ENCODE measurements at regions not wholly inside any gene's neighbourhood (a gene's known extent, or its start where the extent isn't known, plus 50 kb on each side); places are given as distances from the start of the nearest gene placed in this dataset.

DNA sequence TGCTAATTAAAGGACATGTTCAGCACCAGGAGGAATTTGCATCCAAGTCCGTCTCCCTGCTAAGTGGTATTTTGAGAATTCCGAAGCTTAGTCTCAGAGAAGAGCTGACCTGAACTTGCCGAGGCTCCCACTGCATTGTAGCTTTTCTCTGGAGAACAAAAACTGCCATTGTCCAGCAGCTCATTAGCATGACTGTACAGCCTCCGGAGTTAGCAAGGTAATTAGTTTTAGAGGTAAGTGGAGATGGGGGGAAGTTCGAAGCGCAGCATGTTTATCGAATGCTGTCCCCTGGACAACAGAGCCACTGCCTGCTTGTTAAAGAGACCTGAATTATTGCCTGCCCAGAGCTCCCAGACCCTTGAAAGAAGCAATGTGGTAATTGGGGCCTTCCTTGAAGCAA is 160.3 kb upstream of the PELI2 start:
- Histone ChIP-seq H3K9me3 (replicated peaks in 1 of 11) (0 out of 22 replicates have a peak, but pooled peaks cover 0 to 7% (median 0%) of the 10 kb centered on the region in 11 experiments), H3K4me1 (peaks cover 0 to 12% (median 7%) of the 10 kb centered on the region in 10 experiments; a peak in 9 of 20 replicates), H3K27me3 (no peaks in the 10 kb centered on the region), H4K20me1 (no peaks in the 10 kb centered on the region), H3K4me2 (0 out of 22 replicates have a peak overlapping the region, but pooled peaks of 1 of the 11 experiments have one; percentile 35), H3K4me3 (no peak overlapping the region), H3K36me3 (no peaks in the 10 kb centered on the region), H3K27ac (no peak overlapping the region), H3K9ac (no peak overlapping the region)
- no peak for TF ChIP-seq Cebpa-rat (IDR thresholded peaks at IDR 0.05)

DNA sequence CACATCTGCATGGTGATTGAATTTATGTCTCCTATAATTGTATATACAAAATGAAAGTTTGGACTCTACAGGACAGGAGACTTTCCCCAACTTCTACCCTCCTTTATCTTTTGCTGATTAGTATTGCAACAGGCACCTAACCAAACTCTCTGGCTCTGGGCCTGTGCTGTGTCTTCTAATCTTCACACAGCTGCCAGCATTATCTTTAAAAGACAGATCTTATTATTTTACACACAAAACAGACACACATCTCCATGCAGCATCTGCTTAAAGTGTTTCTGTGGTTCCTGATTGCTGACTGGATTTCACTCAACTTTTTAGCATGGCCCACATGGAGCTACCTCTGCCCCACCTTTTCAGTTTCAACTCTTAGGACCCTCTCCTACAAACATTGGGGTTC is 154.9 kb upstream of the PELI2 start:
- TF ChIP-seq Cebpa-rat (IDR thresholded peaks at IDR 0.05), result no peak
- Histone ChIP-seq H3K4me2 (peak overlapping the region; percentile 36 to 71 (median 53); a peak in 19 of 22 replicates), H3K27me3 (no peaks in the 10 kb centered on the region), H3K4me3 (no peak overlapping the region), H3K36me3 (no peaks in the 10 kb centered on the region), H3K9me3 (replicated peaks in 1 of 11) (no peaks in the 10 kb centered on the region), H3K27ac (no peak overlapping the region), H4K20me1 (no peaks in the 10 kb centered on the region), H3K4me1 (peaks cover 21 to 45% (median 34%) of the 10 kb centered on the region in 10 experiments), H3K9ac (no peak overlapping the region)

DNA sequence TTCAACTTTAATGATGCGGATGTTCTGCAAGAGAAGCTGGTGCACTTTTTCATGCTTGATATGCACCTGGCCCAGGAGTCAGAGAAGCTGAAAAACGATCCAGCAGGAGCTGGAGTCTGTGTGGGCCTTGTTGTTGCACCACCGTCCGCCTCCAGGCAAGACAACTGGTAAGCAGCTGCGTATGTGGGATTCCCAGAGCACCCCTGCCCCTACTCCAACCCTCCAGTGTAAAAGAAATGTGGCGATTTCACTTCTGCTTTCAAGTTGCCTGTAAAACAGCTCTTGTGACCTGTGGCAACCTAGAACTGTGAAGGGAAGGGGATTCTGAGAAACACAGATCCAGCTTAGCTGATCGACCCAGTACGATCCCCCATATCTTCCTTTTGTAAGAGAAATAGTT is 154.1 kb upstream of the PELI2 start:
- no peaks in the 10 kb centered on the region for H3K9me3 ChIP-seq (replicated peaks in 1 of 11)
- H3K27me3 ChIP-seq, result no peaks in the 10 kb centered on the region
- no peak overlapping the region for H3K4me3 ChIP-seq
- H3K9ac ChIP-seq, result no peak overlapping the region
- peaks cover 21 to 40% (median 33%) of the 10 kb centered on the region in 10 experiments for H3K4me1 ChIP-seq
- H3K36me3 ChIP-seq, result no peaks in the 10 kb centered on the region
- H3K27ac ChIP-seq, result 0 out of 22 replicates have a peak overlapping the region, but pooled peaks of 1 of the 11 experiments have one; percentile 5
- no peak for TF ChIP-seq Cebpa-rat (IDR thresholded peaks at IDR 0.05)
- peak overlapping the region; percentile 36 to 71 (median 53) for H3K4me2 ChIP-seq
- H4K20me1 ChIP-seq, result no peaks in the 10 kb centered on the region

DNA sequence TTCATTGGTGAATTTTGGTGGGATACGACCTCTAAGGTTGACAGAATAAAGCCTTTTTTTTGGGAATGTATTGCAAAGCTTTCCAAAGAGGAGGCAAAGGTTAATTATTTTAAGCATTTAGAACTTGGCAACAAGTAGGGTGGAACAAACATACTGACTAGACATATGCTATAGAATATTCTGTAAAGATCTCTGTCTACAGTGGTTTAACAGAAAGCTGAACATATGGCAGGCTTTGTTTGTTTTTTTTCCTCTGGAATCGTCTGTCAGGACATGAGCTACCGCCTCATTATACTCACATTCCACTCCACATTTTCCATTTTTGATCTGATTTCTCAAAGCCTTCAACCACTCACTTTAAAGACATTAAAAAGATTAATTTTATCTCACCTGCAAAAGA is 153.4 kb upstream of the PELI2 start:
- Histone ChIP-seq H3K4me2 (peak overlapping the region in 10 of 11 experiments; percentile 36 to 71 (median 54); a peak in 14 of 22 replicates), H3K36me3 (no peaks in the 10 kb centered on the region), H4K20me1 (no peaks in the 10 kb centered on the region), H3K4me3 (no peak overlapping the region), H3K9me3 (replicated peaks in 1 of 11) (no peaks in the 10 kb centered on the region), H3K27ac (no peak overlapping the region), H3K4me1 (peaks cover 21 to 36% (median 32%) of the 10 kb centered on the region in 10 experiments), H3K9ac (no peak overlapping the region), H3K27me3 (no peaks in the 10 kb centered on the region)
- no peak for TF ChIP-seq Cebpa-rat (IDR thresholded peaks at IDR 0.05)

DNA sequence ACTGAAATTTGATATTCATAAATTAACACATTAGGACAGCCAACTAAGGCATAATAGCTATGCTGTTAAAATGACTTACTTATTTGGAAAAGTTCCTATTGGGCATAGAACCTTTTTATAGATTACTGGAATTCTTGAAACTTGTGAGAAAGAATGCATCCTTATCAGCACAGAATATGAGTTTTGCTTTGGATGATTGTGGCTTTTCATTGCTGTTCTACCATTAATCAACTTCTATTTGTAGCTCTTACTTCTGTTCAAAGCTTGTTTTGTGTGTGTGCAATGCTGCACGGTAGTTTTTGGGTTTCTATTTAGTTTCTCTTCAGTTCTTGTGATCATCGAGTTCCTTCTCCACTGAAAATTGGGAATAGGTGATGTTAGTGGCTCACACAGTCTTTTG is 152.4 kb upstream of the PELI2 start:
- no peak overlapping the region for H3K27ac ChIP-seq

DNA sequence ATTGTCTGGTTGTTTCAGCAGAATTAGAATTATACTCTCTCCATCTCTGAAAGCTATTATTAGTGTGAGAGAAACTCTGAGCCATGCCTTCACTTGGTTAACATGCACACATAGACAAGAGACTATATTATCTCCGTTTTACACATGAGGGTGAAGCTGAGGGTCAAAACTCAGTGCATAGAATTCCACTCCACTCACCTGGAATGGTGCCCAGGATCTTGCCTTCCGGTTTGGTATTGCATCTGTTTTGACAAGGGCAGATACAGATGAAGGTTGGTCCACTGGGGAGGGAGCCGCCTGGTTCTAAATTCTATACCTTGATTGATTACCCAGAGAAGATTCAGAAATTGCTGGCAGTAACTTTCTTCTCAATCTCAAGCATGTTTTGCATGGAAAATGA is 149.5 kb upstream of the PELI2 start:
- Histone ChIP-seq H4K20me1 (no peaks in the 10 kb centered on the region), H3K4me2 (no peak overlapping the region), H3K27me3 (no peaks in the 10 kb centered on the region), H3K27ac (no peak overlapping the region), H3K4me1 (peaks cover 28 to 37% (median 30%) of the 10 kb centered on the region in 10 experiments), H3K36me3 (no peaks in the 10 kb centered on the region), H3K9me3 (replicated peaks in 1 of 11) (no peaks in the 10 kb centered on the region), H3K9ac (no peak overlapping the region), H3K4me3 (no peak overlapping the region)
- no peak for TF ChIP-seq Cebpa-rat (IDR thresholded peaks at IDR 0.05)

More for the DNA sequence above, 152.4 kb upstream of the PELI2 start:
- H3K27me3 ChIP-seq, result no peaks in the 10 kb centered on the region
- H3K4me3 ChIP-seq, result no peak overlapping the region
- H3K9me3 ChIP-seq (replicated peaks in 1 of 11), result no peaks in the 10 kb centered on the region
- H4K20me1 ChIP-seq, result no peaks in the 10 kb centered on the region
- H3K4me1 ChIP-seq, result peaks cover 21 to 36% (median 32%) of the 10 kb centered on the region in 10 experiments
- no peak overlapping the region for H3K9ac ChIP-seq
- no peak for TF ChIP-seq Cebpa-rat (IDR thresholded peaks at IDR 0.05)
- peak overlapping the region in 5 of 11 experiments; percentile 12 to 52 (median 47); a peak in 5 of 22 replicates for H3K4me2 ChIP-seq
- H3K36me3 ChIP-seq, result no peaks in the 10 kb centered on the region

- no peak for TF ChIP-seq Cebpa-rat (IDR thresholded peaks at IDR 0.05)
- no peak overlapping the region for H3K4me3 ChIP-seq
- peaks cover 0 to 16% (median 8%) of the 10 kb centered on the region in 10 experiments; a peak in 5 of 20 replicates for H3K4me1 ChIP-seq
- no peak overlapping the region for H3K4me2 ChIP-seq
- no peak overlapping the region for H3K27ac ChIP-seq
- H3K9me3 ChIP-seq (replicated peaks in 1 of 11), result no peaks in the 10 kb centered on the region; a peak in 1 of 22 replicates
- no peaks in the 10 kb centered on the region for H3K36me3 ChIP-seq
- no peaks in the 10 kb centered on the region for H3K27me3 ChIP-seq
- H4K20me1 ChIP-seq, result no peaks in the 10 kb centered on the region
- no peak overlapping the region for H3K9ac ChIP-seq
Observed at GRCh38 chr14:55973285-55973800, 144.9 kb upstream of the PELI2 start.

DNA sequence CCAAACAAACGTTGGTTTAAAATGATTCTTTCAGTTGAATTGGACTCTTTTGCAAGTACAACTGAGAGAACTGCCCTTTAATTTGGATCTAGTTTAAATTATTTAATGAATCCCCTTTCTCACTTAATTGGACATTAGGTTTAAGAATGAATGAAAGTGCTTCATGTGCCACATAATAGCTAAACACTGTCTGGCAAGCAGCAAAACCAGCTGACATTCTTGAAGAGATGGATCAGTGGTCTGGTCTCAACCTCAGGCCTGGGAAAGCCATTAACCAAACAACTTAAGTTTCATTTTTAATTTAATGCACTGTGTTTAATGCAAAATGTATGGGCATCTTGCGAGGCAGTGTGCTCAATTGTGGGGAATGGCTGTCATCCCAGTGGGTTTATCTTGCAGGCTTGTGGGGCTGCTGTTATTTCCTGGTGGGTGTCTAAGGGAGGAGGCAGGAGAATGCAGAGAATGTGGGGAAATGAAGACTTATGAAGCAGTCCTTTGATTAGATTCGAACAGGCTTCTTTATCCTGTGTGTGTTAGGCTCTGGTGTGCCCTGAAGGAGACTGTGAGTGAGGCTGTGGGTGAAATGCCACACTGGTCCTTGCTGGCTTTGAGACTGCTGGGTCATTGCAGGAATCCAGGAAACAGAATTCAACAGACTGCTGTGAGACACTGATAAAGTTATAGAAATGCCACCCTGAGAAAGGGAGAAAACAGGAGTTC is 144.1 kb upstream of the PELI2 start:
- Histone ChIP-seq H3K4me3 (no peak overlapping the region), H3K27me3 (no peaks in the 10 kb centered on the region), H4K20me1 (no peaks in the 10 kb centered on the region), H3K9me3 (replicated peaks in 1 of 11) (peaks cover 0 to 4% (median 0%) of the 10 kb centered on the region in 11 experiments; a peak in 2 of 22 replicates), H3K36me3 (no peaks in the 10 kb centered on the region), H3K4me1 (peaks cover 0 to 16% (median 8%) of the 10 kb centered on the region in 10 experiments; a peak in 5 of 20 replicates), H3K27ac (no peak overlapping the region), H3K9ac (no peak overlapping the region), H3K4me2 (no peak overlapping the region)
- no peak for TF ChIP-seq Cebpa-rat (IDR thresholded peaks at IDR 0.05)

GRCh38 chr14:55975281-55975910 is 142.8 kb upstream of the PELI2 start:
- Histone ChIP-seq H3K9ac (no peak overlapping the region), H3K27ac (no peak overlapping the region), H3K9me3 (replicated peaks in 1 of 11) (peaks cover 2 to 14% (median 9%) of the 10 kb centered on the region in 11 experiments; a peak in 20 of 22 replicates), H3K4me2 (peak overlapping the region in 2 of 11 experiments; percentile 16 to 22; a peak in 2 of 22 replicates), H3K4me1 (peaks cover 0 to 16% (median 7%) of the 10 kb centered on the region in 10 experiments; a peak in 4 of 20 replicates), H3K4me3 (no peak overlapping the region), H3K36me3 (no peaks in the 10 kb centered on the region; a peak in 1 of 22 replicates), H4K20me1 (no peaks in the 10 kb centered on the region), H3K27me3 (no peaks in the 10 kb centered on the region)
- TF ChIP-seq Cebpa-rat (IDR thresholded peaks at IDR 0.05), result no peak

Measured in BLaER1 treated with 17β-estradiol and CSF1 and Interleukin-3, amounts not matched to agents 10 nM and 100 nM (cell line).